ENCODE measurements at regions not wholly inside any gene's neighbourhood (a gene's known extent, or its start where the extent isn't known, plus 50 kb on each side); places are given as distances from the start of the nearest gene placed in this dataset.

GRCh38 chr12:38465020-38465419 is 148.4 kb downstream of the ALG10B start:
- H3K36me3 Mint-ChIP-seq (ENCODE audit: low read depth): no peaks in the 10 kb centered on the region
- H3K4me2 ChIP-seq: no peak overlapping the region

More at GRCh38 chr12:38465020-38465419, 148.4 kb downstream of the ALG10B start:
- Histone ChIP-seq H3K79me2 (replicated peaks; ENCODE audit: insufficient read depth) (no peaks in the 10 kb centered on the region), H3K4me1 (ENCODE audit: insufficient read depth) (no peaks in the 10 kb centered on the region), H3F3A (replicated peaks; ENCODE audit: low read depth) (no peaks in the 10 kb centered on the region), H3K36me3 (ENCODE audit: insufficient read depth) (no peaks in the 10 kb centered on the region), H2AFZ (no peak overlapping the region), H3K27ac (ENCODE audit: low read depth) (no peak overlapping the region), H3K4me3 (no peak overlapping the region), H4K20me1 (replicated peaks; ENCODE audit: insufficient read depth) (no peaks in the 10 kb centered on the region), H3K27me3 (ENCODE audit: insufficient read depth) (no peaks in the 10 kb centered on the region), H3K9me2 (ENCODE audit: insufficient read depth) (0 out of 2 replicates have a peak, but pooled peaks cover 3% of the 10 kb centered on the region)
- Mint-ChIP-seq H3K27me3 (ENCODE audit: insufficient read depth, low read depth, poor library complexity) (peaks cover 2% of the 10 kb centered on the region), H3K4me1 (peaks cover 7% of the 10 kb centered on the region; the same call in 2 of the 3 replicates), H3K27ac (no peak overlapping the region), H3K4me3 (no peak overlapping the region), H3K9me3 (no peaks in the 10 kb centered on the region; the same call in 2 of the 3 replicates)
- DNase-seq (ENCODE audit: low spot score): no peak
- TF ChIP-seq POLR2AphosphoS5 (IDR thresholded peaks at IDR 0.05; ENCODE audit: low read depth) (no peak), ZNF462 (CRISPR knock-in tag; IDR thresholded peaks at IDR 0.05) (no peak), REST (IDR thresholded peaks at IDR 0.05; ENCODE audit: unreplicated experiment) (no peak), ZNF114 (CRISPR knock-in tag; IDR thresholded peaks at IDR 0.05) (no peak)
- no peak for ATAC-seq

All from GM23338 (cell line).